DND-41 (cell line): ENCODE measurements at regions not wholly inside any gene's neighbourhood (a gene's known extent, or its start where the extent isn't known, plus 50 kb on each side); places are given as distances from the start of the nearest gene placed in this dataset.

Experiments
- CTCF ChIP-seq: IDR thresholded peaks from 2 replicates; pipeline ENCODE4 v1.5.1; 2012; ENCODE audit warnings: borderline replicate concordance, low read length, moderate library complexity, mild to moderate bottlenecking; ENCODE audit not compliant: poor library complexity, severe bottlenecking; ENCODE audit errors: extremely low read depth
- EZH2 ChIP-seq: IDR thresholded peaks from 3 replicates; pipeline ENCODE4 v1.6.1; 2012; ENCODE audit warnings: borderline replicate concordance, low read depth, mild to moderate bottlenecking, moderate library complexity, low read length, inconsistent platforms; ENCODE audit not compliant: severe bottlenecking

GRCh38 chr5:164573397-164573796 is 1068.0 kb downstream of the MAT2B start:
- TF ChIP-seq CTCF: no peak
- TF ChIP-seq EZH2: no peak
